ENCODE measurements at regions not wholly inside any gene's neighbourhood (a gene's known extent, or its start where the extent isn't known, plus 50 kb on each side); places are given as distances from the start of the nearest gene placed in this dataset.

DNA sequence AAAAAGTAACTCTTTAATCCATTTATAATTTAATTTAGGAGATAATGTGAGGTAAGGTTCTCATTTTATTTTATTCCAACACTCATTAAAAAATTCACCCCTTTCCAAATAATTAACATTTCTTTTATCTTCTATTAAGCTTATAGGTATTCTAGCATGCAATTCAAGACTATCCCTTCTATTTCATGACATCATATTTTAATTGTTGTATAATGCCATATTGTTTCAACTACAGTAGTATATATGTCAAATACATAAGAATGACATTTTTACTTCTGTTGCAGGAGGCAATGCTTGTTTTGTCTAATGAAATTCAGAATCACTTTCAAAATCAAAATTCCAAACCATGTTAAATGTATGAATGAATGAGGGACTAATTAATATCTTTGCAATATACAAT, 76.2 kb downstream of the MAFB start:
- Mint-ChIP-seq H3K27me3 (ENCODE audit: insufficient read depth, low read depth, poor library complexity) (no peaks in the 10 kb centered on the region), H3K27ac (no peak overlapping the region), H3K4me1 (no peaks in the 10 kb centered on the region; the same call in 2 of the 3 replicates)

More for the DNA sequence above, 76.2 kb downstream of the MAFB start:
- Histone ChIP-seq H3K27me3 (ENCODE audit: insufficient read depth) (no peaks in the 10 kb centered on the region), H4K20me1 (replicated peaks; ENCODE audit: insufficient read depth) (no peaks in the 10 kb centered on the region), H3K4me2 (no peak overlapping the region), H3K4me1 (ENCODE audit: insufficient read depth) (no peaks in the 10 kb centered on the region), H3K79me2 (replicated peaks; ENCODE audit: insufficient read depth) (no peaks in the 10 kb centered on the region), H3F3A (replicated peaks; ENCODE audit: low read depth) (no peaks in the 10 kb centered on the region), H3K9me2 (ENCODE audit: insufficient read depth) (no peaks in the 10 kb centered on the region), H2AFZ (no peak overlapping the region), H3K4me3 (no peak overlapping the region), H3K36me3 (ENCODE audit: insufficient read depth) (no peaks in the 10 kb centered on the region), H3K27ac (ENCODE audit: low read depth) (no peak overlapping the region)
- DNase-seq (ENCODE audit: low spot score) (no peak), ATAC-seq (no peak)
- H3K4me3 Mint-ChIP-seq: no peak overlapping the region
- no peak for TF ChIP-seq ZNF114 (CRISPR knock-in tag; IDR thresholded peaks at IDR 0.05)
- TF ChIP-seq EZH2phosphoT487 (IDR thresholded peaks at IDR 0.05; ENCODE audit: unreplicated experiment): no peak
- no peak for TF ChIP-seq ZNF331 (CRISPR knock-in tag; IDR thresholded peaks at IDR 0.05; ENCODE audit: low read depth)
- TF ChIP-seq STAT1 (IDR thresholded peaks at IDR 0.05; ENCODE audit: unreplicated experiment): no peak
- TF ChIP-seq EZH2 (IDR thresholded peaks at IDR 0.05; ENCODE audit: low read depth, unreplicated experiment): no peak
- TF ChIP-seq, protein P1, sequence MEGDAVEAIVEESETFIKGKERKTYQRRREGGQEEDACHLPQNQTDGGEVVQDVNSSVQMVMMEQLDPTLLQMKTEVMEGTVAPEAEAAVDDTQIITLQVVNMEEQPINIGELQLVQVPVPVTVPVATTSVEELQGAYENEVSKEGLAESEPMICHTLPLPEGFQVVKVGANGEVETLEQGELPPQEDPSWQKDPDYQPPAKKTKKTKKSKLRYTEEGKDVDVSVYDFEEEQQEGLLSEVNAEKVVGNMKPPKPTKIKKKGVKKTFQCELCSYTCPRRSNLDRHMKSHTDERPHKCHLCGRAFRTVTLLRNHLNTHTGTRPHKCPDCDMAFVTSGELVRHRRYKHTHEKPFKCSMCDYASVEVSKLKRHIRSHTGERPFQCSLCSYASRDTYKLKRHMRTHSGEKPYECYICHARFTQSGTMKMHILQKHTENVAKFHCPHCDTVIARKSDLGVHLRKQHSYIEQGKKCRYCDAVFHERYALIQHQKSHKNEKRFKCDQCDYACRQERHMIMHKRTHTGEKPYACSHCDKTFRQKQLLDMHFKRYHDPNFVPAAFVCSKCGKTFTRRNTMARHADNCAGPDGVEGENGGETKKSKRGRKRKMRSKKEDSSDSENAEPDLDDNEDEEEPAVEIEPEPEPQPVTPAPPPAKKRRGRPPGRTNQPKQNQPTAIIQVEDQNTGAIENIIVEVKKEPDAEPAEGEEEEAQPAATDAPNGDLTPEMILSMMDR (conservative IDR thresholded peaks at IDR 0.05; ENCODE audit: low read depth in 2 of 2): no peak
- no peak for TF ChIP-seq POLR2AphosphoS5 (IDR thresholded peaks at IDR 0.05; ENCODE audit: low read depth)
- no peak for TF ChIP-seq JUNB (IDR thresholded peaks at IDR 0.05; ENCODE audit: unreplicated experiment)
- TF ChIP-seq, protein P2, sequence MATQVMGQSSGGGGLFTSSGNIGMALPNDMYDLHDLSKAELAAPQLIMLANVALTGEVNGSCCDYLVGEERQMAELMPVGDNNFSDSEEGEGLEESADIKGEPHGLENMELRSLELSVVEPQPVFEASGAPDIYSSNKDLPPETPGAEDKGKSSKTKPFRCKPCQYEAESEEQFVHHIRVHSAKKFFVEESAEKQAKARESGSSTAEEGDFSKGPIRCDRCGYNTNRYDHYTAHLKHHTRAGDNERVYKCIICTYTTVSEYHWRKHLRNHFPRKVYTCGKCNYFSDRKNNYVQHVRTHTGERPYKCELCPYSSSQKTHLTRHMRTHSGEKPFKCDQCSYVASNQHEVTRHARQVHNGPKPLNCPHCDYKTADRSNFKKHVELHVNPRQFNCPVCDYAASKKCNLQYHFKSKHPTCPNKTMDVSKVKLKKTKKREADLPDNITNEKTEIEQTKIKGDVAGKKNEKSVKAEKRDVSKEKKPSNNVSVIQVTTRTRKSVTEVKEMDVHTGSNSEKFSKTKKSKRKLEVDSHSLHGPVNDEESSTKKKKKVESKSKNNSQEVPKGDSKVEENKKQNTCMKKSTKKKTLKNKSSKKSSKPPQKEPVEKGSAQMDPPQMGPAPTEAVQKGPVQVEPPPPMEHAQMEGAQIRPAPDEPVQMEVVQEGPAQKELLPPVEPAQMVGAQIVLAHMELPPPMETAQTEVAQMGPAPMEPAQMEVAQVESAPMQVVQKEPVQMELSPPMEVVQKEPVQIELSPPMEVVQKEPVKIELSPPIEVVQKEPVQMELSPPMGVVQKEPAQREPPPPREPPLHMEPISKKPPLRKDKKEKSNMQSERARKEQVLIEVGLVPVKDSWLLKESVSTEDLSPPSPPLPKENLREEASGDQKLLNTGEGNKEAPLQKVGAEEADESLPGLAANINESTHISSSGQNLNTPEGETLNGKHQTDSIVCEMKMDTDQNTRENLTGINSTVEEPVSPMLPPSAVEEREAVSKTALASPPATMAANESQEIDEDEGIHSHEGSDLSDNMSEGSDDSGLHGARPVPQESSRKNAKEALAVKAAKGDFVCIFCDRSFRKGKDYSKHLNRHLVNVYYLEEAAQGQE (IDR thresholded peaks at IDR 0.05; ENCODE audit: unreplicated experiment): no peak
- TF ChIP-seq, protein P3, sequence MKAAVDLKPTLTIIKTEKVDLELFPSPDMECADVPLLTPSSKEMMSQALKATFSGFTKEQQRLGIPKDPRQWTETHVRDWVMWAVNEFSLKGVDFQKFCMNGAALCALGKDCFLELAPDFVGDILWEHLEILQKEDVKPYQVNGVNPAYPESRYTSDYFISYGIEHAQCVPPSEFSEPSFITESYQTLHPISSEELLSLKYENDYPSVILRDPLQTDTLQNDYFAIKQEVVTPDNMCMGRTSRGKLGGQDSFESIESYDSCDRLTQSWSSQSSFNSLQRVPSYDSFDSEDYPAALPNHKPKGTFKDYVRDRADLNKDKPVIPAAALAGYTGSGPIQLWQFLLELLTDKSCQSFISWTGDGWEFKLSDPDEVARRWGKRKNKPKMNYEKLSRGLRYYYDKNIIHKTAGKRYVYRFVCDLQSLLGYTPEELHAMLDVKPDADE (IDR thresholded peaks at IDR 0.05): no peak
- TF ChIP-seq, protein P4, sequence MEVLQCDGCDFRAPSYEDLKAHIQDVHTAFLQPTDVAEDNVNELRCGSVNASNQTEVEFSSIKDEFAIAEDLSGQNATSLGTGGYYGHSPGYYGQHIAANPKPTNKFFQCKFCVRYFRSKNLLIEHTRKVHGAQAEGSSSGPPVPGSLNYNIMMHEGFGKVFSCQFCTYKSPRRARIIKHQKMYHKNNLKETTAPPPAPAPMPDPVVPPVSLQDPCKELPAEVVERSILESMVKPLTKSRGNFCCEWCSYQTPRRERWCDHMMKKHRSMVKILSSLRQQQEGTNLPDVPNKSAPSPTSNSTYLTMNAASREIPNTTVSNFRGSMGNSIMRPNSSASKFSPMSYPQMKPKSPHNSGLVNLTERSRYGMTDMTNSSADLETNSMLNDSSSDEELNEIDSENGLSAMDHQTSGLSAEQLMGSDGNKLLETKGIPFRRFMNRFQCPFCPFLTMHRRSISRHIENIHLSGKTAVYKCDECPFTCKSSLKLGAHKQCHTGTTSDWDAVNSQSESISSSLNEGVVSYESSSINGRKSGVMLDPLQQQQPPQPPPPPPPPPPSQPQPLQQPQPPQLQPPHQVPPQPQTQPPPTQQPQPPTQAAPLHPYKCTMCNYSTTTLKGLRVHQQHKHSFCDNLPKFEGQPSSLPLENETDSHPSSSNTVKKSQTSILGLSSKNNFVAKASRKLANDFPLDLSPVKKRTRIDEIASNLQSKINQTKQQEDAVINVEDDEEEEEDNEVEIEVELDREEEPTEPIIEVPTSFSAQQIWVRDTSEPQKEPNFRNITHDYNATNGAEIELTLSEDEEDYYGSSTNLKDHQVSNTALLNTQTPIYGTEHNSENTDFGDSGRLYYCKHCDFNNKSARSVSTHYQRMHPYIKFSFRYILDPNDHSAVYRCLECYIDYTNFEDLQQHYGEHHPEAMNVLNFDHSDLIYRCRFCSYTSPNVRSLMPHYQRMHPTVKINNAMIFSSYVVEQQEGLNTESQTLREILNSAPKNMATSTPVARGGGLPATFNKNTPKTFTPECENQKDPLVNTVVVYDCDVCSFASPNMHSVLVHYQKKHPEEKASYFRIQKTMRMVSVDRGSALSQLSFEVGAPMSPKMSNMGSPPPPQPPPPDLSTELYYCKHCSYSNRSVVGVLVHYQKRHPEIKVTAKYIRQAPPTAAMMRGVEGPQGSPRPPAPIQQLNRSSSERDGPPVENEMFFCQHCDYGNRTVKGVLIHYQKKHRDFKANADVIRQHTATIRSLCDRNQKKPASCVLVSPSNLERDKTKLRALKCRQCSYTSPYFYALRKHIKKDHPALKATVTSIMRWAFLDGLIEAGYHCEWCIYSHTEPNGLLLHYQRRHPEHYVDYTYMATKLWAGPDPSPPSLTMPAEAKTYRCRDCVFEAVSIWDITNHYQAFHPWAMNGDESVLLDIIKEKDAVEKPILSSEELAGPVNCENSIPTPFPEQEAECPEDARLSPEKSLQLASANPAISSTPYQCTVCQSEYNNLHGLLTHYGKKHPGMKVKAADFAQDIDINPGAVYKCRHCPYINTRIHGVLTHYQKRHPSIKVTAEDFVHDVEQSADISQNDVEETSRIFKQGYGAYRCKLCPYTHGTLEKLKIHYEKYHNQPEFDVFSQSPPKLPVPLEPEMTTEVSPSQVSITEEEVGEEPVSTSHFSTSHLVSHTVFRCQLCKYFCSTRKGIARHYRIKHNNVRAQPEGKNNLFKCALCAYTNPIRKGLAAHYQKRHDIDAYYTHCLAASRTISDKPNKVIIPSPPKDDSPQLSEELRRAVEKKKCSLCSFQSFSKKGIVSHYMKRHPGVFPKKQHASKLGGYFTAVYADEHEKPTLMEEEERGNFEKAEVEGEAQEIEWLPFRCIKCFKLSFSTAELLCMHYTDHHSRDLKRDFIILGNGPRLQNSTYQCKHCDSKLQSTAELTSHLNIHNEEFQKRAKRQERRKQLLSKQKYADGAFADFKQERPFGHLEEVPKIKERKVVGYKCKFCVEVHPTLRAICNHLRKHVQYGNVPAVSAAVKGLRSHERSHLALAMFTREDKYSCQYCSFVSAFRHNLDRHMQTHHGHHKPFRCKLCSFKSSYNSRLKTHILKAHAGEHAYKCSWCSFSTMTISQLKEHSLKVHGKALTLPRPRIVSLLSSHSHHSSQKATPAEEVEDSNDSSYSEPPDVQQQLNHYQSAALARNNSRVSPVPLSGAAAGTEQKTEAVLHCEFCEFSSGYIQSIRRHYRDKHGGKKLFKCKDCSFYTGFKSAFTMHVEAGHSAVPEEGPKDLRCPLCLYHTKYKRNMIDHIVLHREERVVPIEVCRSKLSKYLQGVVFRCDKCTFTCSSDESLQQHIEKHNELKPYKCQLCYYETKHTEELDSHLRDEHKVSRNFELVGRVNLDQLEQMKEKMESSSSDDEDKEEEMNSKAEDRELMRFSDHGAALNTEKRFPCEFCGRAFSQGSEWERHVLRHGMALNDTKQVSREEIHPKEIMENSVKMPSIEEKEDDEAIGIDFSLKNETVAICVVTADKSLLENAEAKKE (CRISPR knock-in tag; IDR thresholded peaks at IDR 0.05): no peak
- no peak for TF ChIP-seq CREB1 (CRISPR knock-in tag; IDR thresholded peaks at IDR 0.05; ENCODE audit: low read depth)
- no peak for TF ChIP-seq NANOG (IDR thresholded peaks at IDR 0.05; ENCODE audit: borderline replicate concordance)
- no peaks in the 10 kb centered on the region for H3K9me3 Mint-ChIP-seq
- H3K36me3 Mint-ChIP-seq (ENCODE audit: low read depth): no peaks in the 10 kb centered on the region
